H1 (cell line): ENCODE measurements at regions not wholly inside any gene's neighbourhood (a gene's known extent, or its start where the extent isn't known, plus 50 kb on each side); places are given as distances from the start of the nearest gene placed in this dataset.

Experiments used
- ASH2L ChIP-seq: fragments of 200-600, 300-600 bp; sonication (generic); IDR thresholded peaks from one replicate; pipeline ENCODE4 v1.7.1; 2017; ENCODE audit warnings: low read length
- CEBPB ChIP-seq: IDR thresholded peaks from 2 replicates; pipeline ENCODE4 v1.6.1; 2012; ENCODE audit warnings: low read depth, low read length
- CREB1 ChIP-seq: IDR thresholded peaks from 2 replicates; pipeline ENCODE4 v1.6.1; 2012; ENCODE audit warnings: inconsistent platforms
- EGR1 ChIP-seq: IDR thresholded peaks from 2 replicates; pipeline ENCODE4 v1.6.1; 2011; ENCODE audit warnings: low read depth, low read length, borderline replicate concordance
- KDM5A ChIP-seq: fragments of 200-600 bp; IDR thresholded peaks from 2 replicates; pipeline ENCODE4 v1.7.1; 2012; ENCODE audit warnings: mild to moderate bottlenecking, low read length, inconsistent platforms, mixed read lengths
- POLR2AphosphoS5 ChIP-seq: IDR thresholded peaks from 2 replicates; pipeline ENCODE4 v1.6.1; 2011; ENCODE audit warnings: low read depth, low read length
- RAD21 ChIP-seq, 2 experiments: IDR thresholded peaks in 1 of 2; conservative IDR thresholded peaks in 1 of 2; 2 replicates each; pipeline ENCODE4 v1.6.1; 2011; ENCODE audit warnings: low read depth in 2 of 2, low read length in 2 of 2, improper control_type of control experiment in 1 of 2, inconsistent platforms in 1 of 2, mild to moderate bottlenecking in 1 of 2, moderate library complexity in 1 of 2
- TCF12 ChIP-seq: IDR thresholded peaks from 2 replicates; pipeline ENCODE4 v1.6.1; 2011; ENCODE audit warnings: low read depth, mild to moderate bottlenecking, low read length

GRCh38 chr5:168014433-168015123 is 276.9 kb upstream of the WWC1 start (continued):
- no peak for TF ChIP-seq KDM5A
- no peak for TF ChIP-seq EGR1
- TF ChIP-seq CREB1 = no peak
- no peak for TF ChIP-seq TCF12
- no peak for TF ChIP-seq CEBPB
- TF ChIP-seq RAD21 (IDR thresholded peaks at IDR 0.05 in 1 of 2, conservative IDR thresholded peaks at IDR 0.05 in 1 of 2; ENCODE audit: low read depth in 2 of 2, low read length in 2 of 2) = no peak
- TF ChIP-seq ASH2L = no peak
- no peak for TF ChIP-seq POLR2AphosphoS5
- TF ChIP-seq, all 59 proteins: peak for 0
